HFF-Myc (cell line): ENCODE measurements at regions not wholly inside any gene's neighbourhood (a gene's known extent, or its start where the extent isn't known, plus 50 kb on each side); places are given as distances from the start of the nearest gene placed in this dataset.

Experiments used
- DNase-seq: peaks from one replicate; pipeline ENCODE4 v3.0.0-alpha.2; 2011; ENCODE audit warnings: low read depth; ENCODE audit errors: extremely low read depth
- H3K4me3 ChIP-seq: replicated peaks from 2 replicates; pipeline ENCODE4 v1.5.1; 2011; ENCODE audit warnings: low read depth, mild to moderate bottlenecking, control low read depth, low read length
- CTCF ChIP-seq: IDR thresholded peaks from 2 replicates; pipeline ENCODE4 v1.5.1; 2012; ENCODE audit warnings: mild to moderate bottlenecking, low read depth, low read length, control low read depth; ENCODE audit errors: missing control alignments

- no peak for DNase-seq
- no peak for TF ChIP-seq CTCF
These were observed 493.9 kb upstream of the TBX3 start for GRCh38 chr12:115177899-115178298.

GRCh38 chr12:115176741-115177400 lies 492.9 kb upstream of the TBX3 start:
- DNase-seq = no peak
- no peak overlapping the region for H3K4me3 ChIP-seq
- no peak for TF ChIP-seq CTCF

More at GRCh38 chr12:115177899-115178298, 493.9 kb upstream of the TBX3 start:
- H3K4me3 ChIP-seq = no peak overlapping the region

- no peak for DNase-seq
- H3K4me3 ChIP-seq = no peak overlapping the region
- TF ChIP-seq CTCF = no peak
These were observed 490.9 kb upstream of the TBX3 start for GRCh38 chr12:115174920-115175319.

GRCh38 chr12:115172521-115172920 lies 488.5 kb upstream of the TBX3 start:
- no peak overlapping the region for H3K4me3 ChIP-seq
- no peak for TF ChIP-seq CTCF
- DNase-seq = no peak

- no peak overlapping the region for H3K4me3 ChIP-seq
- no peak for DNase-seq
- TF ChIP-seq CTCF = no peak
These were observed 486.0 kb upstream of the TBX3 start for GRCh38 chr12:115169981-115170380.

GRCh38 chr12:115166698-115167315 lies 482.8 kb upstream of the TBX3 start:
- no peak overlapping the region for H3K4me3 ChIP-seq
- TF ChIP-seq CTCF = peak; percentile 37
- DNase-seq = no peak
